Activated CD8-positive, alpha-beta memory T cell treated with anti-CD3 and anti-CD28 coated beads, Interleukin-2, amount 10 ng/mL, durations not matched to agents 7 days and 5 days (primary cell): ENCODE measurements at regions not wholly inside any gene's neighbourhood (a gene's known extent, or its start where the extent isn't known, plus 50 kb on each side); places are given as distances from the start of the nearest gene placed in this dataset.
"Not testable (repeated sequence)": the region's sequence is repeated elsewhere in the genome, so short reads cannot be mapped to it uniquely, and the experiment has no call there.

Experiments
- ATAC-seq: fragments of 150-1000 bp; cut with Tn5 transposase; one replicate; pipeline ENCODE4 v1.10.0; 2021; ENCODE audit warnings: moderate library complexity
- CTCF ChIA-PET: fragments of 350-600 bp; sonication (Branson Sonifier 250); formaldehyde crosslinking; loops from one replicate; lab custom pipeline; 2021; ENCODE audit warnings: antibody characterized with exemption; lab: Charles Lee
- DNase-seq: peaks from one replicate; pipeline ENCODE4 v3.0.0-alpha.2; 2020
- H3K27ac Mint-ChIP-seq: one replicate; pipeline ENCODE4 v1.8.0; 2021; ENCODE audit warnings: mild to moderate bottlenecking, mixed read lengths
- H3K27me3 Mint-ChIP-seq: one replicate; pipeline ENCODE4 v1.8.0; 2021; ENCODE audit warnings: mixed read lengths
- H3K36me3 Mint-ChIP-seq: one replicate; pipeline ENCODE4 v1.8.0; 2021; ENCODE audit warnings: mild to moderate bottlenecking, mixed read lengths
- H3K4me1 Mint-ChIP-seq: one replicate; pipeline ENCODE4 v1.8.0; 2021; ENCODE audit warnings: mixed read lengths
- H3K4me3 Mint-ChIP-seq: one replicate; pipeline ENCODE4 v1.8.0; 2021; ENCODE audit warnings: mild to moderate bottlenecking, moderate library complexity, mixed read lengths
- H3K9me3 Mint-ChIP-seq: one replicate; pipeline ENCODE4 v1.8.0; 2022; ENCODE audit warnings: low read depth, mixed read lengths

DNA sequence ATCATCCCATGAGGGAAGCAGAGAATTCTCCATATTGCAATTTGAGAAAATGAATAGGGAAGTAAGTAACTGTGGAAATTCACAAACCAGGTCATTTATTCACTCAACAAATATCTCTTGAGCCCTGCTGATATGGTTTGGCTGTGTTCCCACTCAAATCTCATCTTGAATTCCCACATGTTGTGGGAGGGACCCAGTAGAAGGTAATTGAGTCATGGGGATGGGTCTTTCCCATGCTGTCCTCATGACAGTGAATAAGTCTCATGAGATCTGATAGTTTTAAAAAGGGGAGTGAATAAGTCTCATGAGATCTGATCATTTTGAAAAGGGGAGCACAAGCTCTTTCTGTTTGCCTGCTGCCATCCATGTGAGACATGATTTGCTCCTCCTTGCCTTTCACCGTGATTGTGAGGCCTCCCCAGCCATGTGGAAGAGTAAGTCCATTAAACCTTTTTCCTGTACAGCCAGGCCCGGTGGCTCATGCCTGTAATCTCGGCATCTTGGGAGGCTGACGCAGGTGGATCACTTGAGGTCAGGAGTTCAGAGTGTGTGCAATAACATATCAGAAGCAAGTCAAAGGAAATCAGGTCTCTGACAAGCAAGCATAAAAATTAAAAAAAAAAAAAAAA, 193.2 kb downstream of the NDUFA10 start:
- DNase-seq = peak; percentile 30
- ATAC-seq = no peak

DNA sequence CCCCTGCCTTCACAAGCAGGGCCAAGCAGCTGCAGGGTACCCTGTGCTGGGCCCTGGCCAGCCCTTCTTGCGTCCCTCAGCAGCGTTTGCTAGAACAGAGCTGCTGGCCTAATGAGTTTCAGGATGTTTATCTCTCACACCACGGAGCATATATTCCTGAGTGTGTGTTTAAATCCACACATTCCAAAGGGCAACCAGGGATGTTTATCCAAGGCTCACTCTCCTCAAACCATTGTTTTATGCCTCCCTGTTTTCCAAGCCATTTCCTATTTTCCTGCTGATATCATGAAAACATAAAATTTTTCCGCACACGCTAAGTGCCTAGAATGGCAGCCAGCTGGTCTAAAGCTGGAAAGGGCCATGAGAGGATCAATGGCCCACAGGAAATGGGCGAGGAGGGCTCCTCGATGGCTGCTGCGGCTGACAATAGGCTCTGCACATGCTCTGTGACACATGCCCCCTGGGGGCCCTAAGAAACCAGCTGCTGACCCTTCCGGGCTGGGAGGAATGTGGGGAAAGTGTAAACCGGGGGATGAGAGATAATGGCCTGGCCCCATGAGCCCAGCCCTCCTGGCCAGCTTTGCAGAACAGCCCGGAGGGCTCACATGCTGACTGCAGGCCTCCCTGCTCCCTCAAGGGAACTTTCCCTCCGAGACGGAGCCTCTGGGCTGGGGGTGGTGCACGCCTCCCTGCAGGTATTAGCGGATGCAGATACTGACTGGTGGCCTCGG, 194.0 kb downstream of the NDUFA10 start:
- no peak for DNase-seq
- CTCF ChIA-PET = no interaction called here
- Mint-ChIP-seq H3K9me3 (peaks cover 3% of the 10 kb centered on the region), H3K4me3 (no peak overlapping the region), H3K27ac (no peak overlapping the region), H3K36me3 (no peaks in the 10 kb centered on the region), H3K27me3 (no peaks in the 10 kb centered on the region), H3K4me1 (no peaks in the 10 kb centered on the region)
- ATAC-seq = no peak

More for the DNA sequence above, 193.2 kb downstream of the NDUFA10 start:
- H3K4me3 Mint-ChIP-seq = no peak overlapping the region
- CTCF ChIA-PET = no interaction called here
- H3K27me3 Mint-ChIP-seq = no peaks in the 10 kb centered on the region
- H3K4me1 Mint-ChIP-seq = no peaks in the 10 kb centered on the region
- no peak overlapping the region for H3K27ac Mint-ChIP-seq
- H3K9me3 Mint-ChIP-seq = peaks cover 3% of the 10 kb centered on the region
- no peaks in the 10 kb centered on the region for H3K36me3 Mint-ChIP-seq

GRCh38 chr2:239830121-239831000, 194.8 kb downstream of the NDUFA10 start:
- DNase-seq (peak; percentile 34), ATAC-seq (no peak)
- Mint-ChIP-seq H3K36me3 (no peaks in the 10 kb centered on the region), H3K4me3 (no peak overlapping the region), H3K27ac (no peak overlapping the region), H3K27me3 (no peaks in the 10 kb centered on the region), H3K9me3 (no peaks in the 10 kb centered on the region), H3K4me1 (no peaks in the 10 kb centered on the region)
- CTCF ChIA-PET = no interaction called here

GRCh38 chr2:239829326-239829725, 195.8 kb downstream of the NDUFA10 start:
- no peak overlapping the region for H3K27ac Mint-ChIP-seq
- no peaks in the 10 kb centered on the region for H3K27me3 Mint-ChIP-seq
- DNase-seq (peak; percentile 14), ATAC-seq (no peak)
- H3K9me3 Mint-ChIP-seq = no peaks in the 10 kb centered on the region
- no peaks in the 10 kb centered on the region for H3K36me3 Mint-ChIP-seq
- no peaks in the 10 kb centered on the region for H3K4me1 Mint-ChIP-seq
- H3K4me3 Mint-ChIP-seq = no peak overlapping the region
- CTCF ChIA-PET = no interaction called here

- H3K9me3 Mint-ChIP-seq, CTCF ChIA-PET, H3K36me3 Mint-ChIP-seq, H3K4me3 Mint-ChIP-seq, DNase-seq, H3K4me1 Mint-ChIP-seq, H3K27ac Mint-ChIP-seq, ATAC-seq, H3K27me3 Mint-ChIP-seq: not testable (repeated sequence)
Observed at GRCh38 chr2:239828973-239829275, 196.2 kb downstream of the NDUFA10 start.

- no peak overlapping the region for H3K4me3 Mint-ChIP-seq
- H3K9me3 Mint-ChIP-seq = no peaks in the 10 kb centered on the region
- ATAC-seq (no peak), DNase-seq (peak; percentile 27)
- H3K27ac Mint-ChIP-seq = no peak overlapping the region
- H3K27me3 Mint-ChIP-seq = no peaks in the 10 kb centered on the region
- no peaks in the 10 kb centered on the region for H3K36me3 Mint-ChIP-seq
- CTCF ChIA-PET = no interaction called here
- H3K4me1 Mint-ChIP-seq = no peaks in the 10 kb centered on the region
Observed at GRCh38 chr2:239828192-239828972, 196.8 kb downstream of the NDUFA10 start.

- Mint-ChIP-seq H3K4me1 (no peaks in the 10 kb centered on the region), H3K36me3 (no peaks in the 10 kb centered on the region), H3K9me3 (no peaks in the 10 kb centered on the region), H3K27ac (no peak overlapping the region), H3K27me3 (no peaks in the 10 kb centered on the region), H3K4me3 (no peak overlapping the region)
- DNase-seq = peak; percentile 35
- CTCF ChIA-PET = no interaction called here
- no peak for ATAC-seq
Observed at GRCh38 chr2:239827523-239827890, 197.6 kb downstream of the NDUFA10 start.

GRCh38 chr2:239826786-239827522, 198.2 kb downstream of the NDUFA10 start:
- DNase-seq (peak; percentile 28), ATAC-seq (no peak)
- Mint-ChIP-seq H3K4me3 (no peak overlapping the region), H3K27ac (no peak overlapping the region), H3K36me3 (no peaks in the 10 kb centered on the region), H3K9me3 (no peaks in the 10 kb centered on the region), H3K4me1 (no peaks in the 10 kb centered on the region), H3K27me3 (peaks cover 1% of the 10 kb centered on the region)
- CTCF ChIA-PET = interaction anchor here (0.5 kb wide), 1 partner anchor 737 kb away, joined by 3 read pairs; no protein-coding TSS in a partner anchor

- Mint-ChIP-seq H3K4me1 (no peaks in the 10 kb centered on the region), H3K36me3 (no peaks in the 10 kb centered on the region), H3K27ac (no peak overlapping the region), H3K4me3 (no peak overlapping the region), H3K9me3 (no peaks in the 10 kb centered on the region), H3K27me3 (peaks cover 2% of the 10 kb centered on the region)
- CTCF ChIA-PET = interaction anchor here (0.5 kb wide), 1 partner anchor 736 kb away, joined by 3 read pairs; no protein-coding TSS in a partner anchor
- DNase-seq (peak; percentile 31), ATAC-seq (no peak)
Observed at GRCh38 chr2:239826376-239826775, 198.8 kb downstream of the NDUFA10 start.

DNA sequence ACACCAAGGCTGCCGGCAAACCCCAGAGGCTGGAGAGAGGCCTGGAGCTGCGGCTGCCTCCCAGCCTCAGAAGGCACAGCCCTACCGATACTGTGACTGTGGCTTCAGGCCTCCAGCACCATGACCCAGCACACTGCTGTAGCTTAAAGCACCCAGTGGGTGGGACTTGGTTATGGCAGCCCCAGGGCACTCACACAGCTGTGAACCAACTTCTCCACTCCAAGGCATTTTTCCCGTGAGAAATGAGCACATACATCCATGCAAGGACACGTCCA, 199.5 kb downstream of the NDUFA10 start:
- Mint-ChIP-seq H3K4me1 (no peaks in the 10 kb centered on the region), H3K27me3 (peaks cover 3% of the 10 kb centered on the region), H3K4me3 (no peak overlapping the region), H3K27ac (no peak overlapping the region), H3K9me3 (no peaks in the 10 kb centered on the region), H3K36me3 (no peaks in the 10 kb centered on the region)
- peak; percentile 14 for DNase-seq
- no peak for ATAC-seq
- CTCF ChIA-PET = no interaction called here

DNA sequence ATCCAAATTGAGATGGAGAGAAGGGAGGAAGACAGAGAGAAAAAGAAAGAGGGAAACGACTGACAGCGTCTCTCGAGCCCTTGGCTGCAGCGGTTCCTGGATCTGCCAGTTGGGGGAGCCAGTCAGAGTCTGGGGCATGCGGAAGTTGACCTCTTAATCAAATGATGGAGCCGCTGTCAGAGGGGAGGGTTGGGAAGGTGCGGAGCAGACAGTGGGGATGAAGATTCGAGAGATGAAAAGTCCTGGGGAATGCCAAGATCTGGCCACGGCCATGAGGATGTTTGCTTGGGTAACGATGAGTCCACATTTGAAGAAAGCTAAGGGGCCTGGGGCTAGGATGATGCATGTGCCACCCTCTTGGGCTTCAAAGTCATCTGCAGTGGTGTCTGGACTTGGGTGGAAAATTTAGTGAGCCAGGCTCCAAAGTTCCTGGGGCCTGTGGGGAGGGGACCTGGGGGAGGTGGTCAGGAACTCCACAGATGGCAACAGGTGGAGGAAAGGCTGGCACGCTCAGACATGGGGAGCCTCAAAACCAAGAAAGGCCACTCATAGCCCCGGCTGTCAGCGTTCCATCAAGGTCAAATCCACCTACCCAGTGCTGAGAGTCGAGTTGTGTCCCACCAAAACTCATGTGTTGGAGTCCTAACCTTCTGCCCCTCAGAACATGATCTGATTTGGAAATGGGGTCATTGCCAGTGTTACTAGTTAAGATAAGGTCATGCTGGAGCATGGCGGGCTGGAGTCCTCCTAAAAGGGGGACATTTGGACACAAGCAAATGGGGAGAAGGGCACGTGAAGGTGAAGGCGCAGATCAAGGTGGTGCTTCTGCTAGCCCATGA, 200.1 kb downstream of the NDUFA10 start:
- ATAC-seq = no peak
- DNase-seq = no peak
- CTCF ChIA-PET = interaction anchor here (1.6 kb wide), 1 partner anchor 166 kb away, joined by 4 read pairs; no protein-coding TSS in a partner anchor

GRCh38 chr2:239824046-239824694, 201.0 kb downstream of the NDUFA10 start:
- Mint-ChIP-seq H3K27me3 (peaks cover 4% of the 10 kb centered on the region), H3K27ac (no peak overlapping the region), H3K36me3 (no peaks in the 10 kb centered on the region), H3K4me3 (no peak overlapping the region), H3K9me3 (no peaks in the 10 kb centered on the region), H3K4me1 (no peaks in the 10 kb centered on the region)
- ATAC-seq (no peak), DNase-seq (peak; percentile 36)
- CTCF ChIA-PET = interaction anchor here (0.8 to 1.6 kb wide), 2 partner anchors 30 to 167 kb away, joined by 3 to 4 read pairs; no protein-coding TSS in a partner anchor

More for the DNA sequence above, 200.1 kb downstream of the NDUFA10 start:
- no peak overlapping the region for H3K27ac Mint-ChIP-seq
- no peaks in the 10 kb centered on the region for H3K4me1 Mint-ChIP-seq
- no peaks in the 10 kb centered on the region for H3K9me3 Mint-ChIP-seq
- no peaks in the 10 kb centered on the region for H3K36me3 Mint-ChIP-seq
- no peak overlapping the region for H3K4me3 Mint-ChIP-seq
- peaks cover 4% of the 10 kb centered on the region for H3K27me3 Mint-ChIP-seq
